GM18511 (cell line): ENCODE measurements at regions not wholly inside any gene's neighbourhood (a gene's known extent, or its start where the extent isn't known, plus 50 kb on each side); places are given as distances from the start of the nearest gene placed in this dataset.
A peak's percentile ranks its signal among the peaks of the same experiment; 100 is the strongest.

ENCODE experiments used
- ATAC-seq: cut with Tn5 transposase; IDR thresholded peaks from one replicate; pipeline ENCODE4 v1.9.1; 2021; ENCODE audit warnings: mild to moderate bottlenecking, moderate library complexity; ENCODE audit not compliant: unreplicated experiment

- no peak for ATAC-seq
Measured at GRCh38 chr17:77439189-77440018, 298.6 kb downstream of the SEC14L1 start.

- ATAC-seq: no peak
Measured at GRCh38 chr17:77440560-77440981, 299.8 kb downstream of the SEC14L1 start.

- ATAC-seq: peak; percentile 60
Measured at GRCh38 chr17:77441130-77441920, 300.6 kb downstream of the SEC14L1 start.

- no peak for ATAC-seq
Measured at GRCh38 chr17:77441940-77442339, 301.2 kb downstream of the SEC14L1 start.

GRCh38 chr17:77442976-77443747 lies 302.4 kb downstream of the SEC14L1 start:
- ATAC-seq: no peak

GRCh38 chr17:77443748-77444260 lies 303.0 kb downstream of the SEC14L1 start:
- no peak for ATAC-seq

- ATAC-seq: peak; percentile 5
Measured at GRCh38 chr17:77444628-77444983, 303.8 kb downstream of the SEC14L1 start.

- ATAC-seq: peak; percentile 50
Measured at GRCh38 chr17:77444984-77445759, 304.4 kb downstream of the SEC14L1 start.

- ATAC-seq: peak; percentile 31
Measured at GRCh38 chr17:77445760-77446532, 305.2 kb downstream of the SEC14L1 start.

GRCh38 chr17:77446940-77447634 lies 306.3 kb downstream of the SEC14L1 start:
- no peak for ATAC-seq

- ATAC-seq: no peak
Measured at GRCh38 chr17:77449373-77449907, 308.7 kb downstream of the SEC14L1 start.

- ATAC-seq: peak; percentile 27
Measured at GRCh38 chr17:77449908-77450741, 309.4 kb downstream of the SEC14L1 start.

- ATAC-seq: no peak
Measured at GRCh38 chr17:77450742-77451244, 310.0 kb downstream of the SEC14L1 start.

GRCh38 chr17:77451245-77451893 lies 310.6 kb downstream of the SEC14L1 start:
- peak; percentile 42 for ATAC-seq

- no peak for ATAC-seq
Measured at GRCh38 chr17:77451894-77452852, 311.4 kb downstream of the SEC14L1 start.
